NOMO-1 (cell line): ENCODE measurements at regions not wholly inside any gene's neighbourhood (a gene's known extent, or its start where the extent isn't known, plus 50 kb on each side); places are given as distances from the start of the nearest gene placed in this dataset.
"Not testable (repeated sequence)": the region's sequence is repeated elsewhere in the genome, so short reads cannot be mapped to it uniquely, and the experiment has no call there.

Experiments
- DNase-seq, 2 experiments: peaks; one replicate each; lab custom pipeline; 2025; ENCODE audit not compliant: unreplicated experiment in 2 of 2; lab: John Stamatoyannopoulos, UW

GRCh38 chr10:89942217-89942616 is 240.8 kb downstream of the KIF20B start:
- no peak for DNase-seq

- no peak for DNase-seq
Measured at GRCh38 chr10:89944138-89944537, 242.7 kb downstream of the KIF20B start.

- no peak for DNase-seq
Measured at GRCh38 chr10:89946106-89946505, 244.7 kb downstream of the KIF20B start.

- DNase-seq, result no peak
Measured at GRCh38 chr10:89949496-89949895, 248.1 kb downstream of the KIF20B start.

DNA sequence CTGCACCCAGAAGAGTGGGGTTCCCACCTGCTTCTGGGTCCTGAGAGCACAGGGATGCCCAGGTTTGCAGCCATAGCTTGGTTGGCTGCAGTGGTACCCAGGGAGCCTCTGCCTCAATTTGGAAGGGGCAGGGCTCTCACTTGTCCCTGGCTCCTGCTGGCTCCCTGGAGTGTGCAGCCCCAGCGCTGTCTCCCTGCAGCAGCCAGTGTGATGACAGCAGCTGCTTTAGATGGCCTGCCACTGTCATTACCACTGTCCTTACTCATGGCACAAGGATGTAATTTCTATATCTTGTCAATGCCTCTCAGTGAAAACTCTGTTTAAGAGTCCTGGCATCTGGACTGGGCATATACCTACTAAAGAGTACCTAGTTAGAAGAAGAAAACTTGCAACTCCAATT is 250.9 kb downstream of the KIF20B start:
- DNase-seq, result no peak

- DNase-seq, result no peak
Measured at GRCh38 chr10:89952751-89953150, 251.4 kb downstream of the KIF20B start.

GRCh38 chr10:89954061-89954460 is 252.7 kb downstream of the KIF20B start:
- no peak for DNase-seq

GRCh38 chr10:89954787-89955566 is 253.6 kb downstream of the KIF20B start:
- peak in 1 of 2 experiments; percentile 29 for DNase-seq

- DNase-seq, result no peak
Measured at GRCh38 chr10:89959433-89960110, 258.2 kb downstream of the KIF20B start.

- no peak for DNase-seq
Measured at GRCh38 chr10:89963451-89964102, 262.2 kb downstream of the KIF20B start.

- DNase-seq, result no peak
Measured at GRCh38 chr10:89966211-89966610, 264.8 kb downstream of the KIF20B start.

DNA sequence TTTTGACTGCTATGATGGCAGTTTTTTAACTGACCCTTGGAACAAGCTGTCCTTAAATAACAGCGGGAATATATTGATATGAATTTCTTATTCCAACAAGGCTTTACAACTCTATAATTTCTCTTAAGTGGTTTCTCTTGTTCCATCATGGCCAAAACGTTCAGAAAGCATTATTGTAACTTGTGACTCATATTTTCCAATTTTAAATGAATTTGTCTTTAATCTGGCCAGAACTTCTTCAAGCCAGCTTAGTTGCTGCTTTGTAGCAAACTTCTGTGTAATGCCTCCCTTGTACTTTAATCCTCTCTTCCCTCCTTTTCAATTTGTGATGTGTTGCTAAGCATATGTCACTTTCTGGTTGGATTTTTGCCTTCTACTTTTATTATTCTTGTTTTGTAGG is 271.9 kb downstream of the KIF20B start:
- DNase-seq, result peak in 1 of 2 experiments; percentile 30

DNA sequence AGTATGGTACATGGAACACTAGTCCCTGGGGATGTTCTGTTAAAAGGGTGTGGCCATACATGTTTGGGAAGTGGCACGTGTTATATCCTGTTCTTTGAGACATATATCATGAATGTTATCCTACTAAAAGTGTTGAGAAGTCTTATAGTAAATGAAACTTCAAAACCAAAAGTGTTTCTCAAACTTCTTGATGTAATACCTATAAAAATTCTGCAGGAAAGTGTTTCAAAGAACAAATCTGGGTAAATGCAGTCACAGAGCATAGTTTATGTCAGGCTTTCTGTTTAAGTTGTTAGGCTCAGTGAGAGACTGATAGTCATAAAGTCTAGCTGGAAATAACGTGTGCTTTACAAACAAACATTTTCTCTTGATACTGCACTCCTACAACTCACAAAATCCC is 273.7 kb downstream of the KIF20B start:
- no peak for DNase-seq

- DNase-seq, result peak; percentile 29 to 58
Measured at GRCh38 chr10:89975771-89976170, 274.4 kb downstream of the KIF20B start.

- peak in 1 of 2 experiments; percentile 25 for DNase-seq
Measured at GRCh38 chr10:89978081-89978480, 276.7 kb downstream of the KIF20B start.

- no peak for DNase-seq
Measured at GRCh38 chr10:89979726-89980125, 278.3 kb downstream of the KIF20B start.

- DNase-seq, result no peak
Measured at GRCh38 chr10:89980166-89980565, 278.8 kb downstream of the KIF20B start.

DNA sequence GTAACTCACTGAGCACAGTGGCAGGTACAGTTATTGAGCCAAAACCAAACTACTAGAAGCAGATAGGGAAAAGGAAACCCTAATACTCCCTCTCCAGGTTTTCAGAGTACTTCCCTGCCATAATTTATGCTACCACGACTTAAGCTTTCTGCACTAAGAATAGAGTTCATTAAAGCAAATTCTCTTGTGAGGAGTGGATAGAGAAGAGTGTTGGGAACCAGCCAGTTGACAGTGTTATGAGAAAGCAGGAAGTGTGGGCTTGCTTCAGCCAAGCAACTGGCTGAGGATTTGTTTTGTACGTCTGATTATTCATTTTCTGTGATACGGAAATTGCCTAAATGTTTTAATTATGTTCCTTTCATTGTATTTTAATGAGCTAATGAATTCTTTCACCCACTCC is 280.5 kb downstream of the KIF20B start:
- DNase-seq, result no peak

GRCh38 chr10:89985446-89985845 is 284.1 kb downstream of the KIF20B start:
- DNase-seq, result peak in 1 of 2 experiments; percentile 20

DNA sequence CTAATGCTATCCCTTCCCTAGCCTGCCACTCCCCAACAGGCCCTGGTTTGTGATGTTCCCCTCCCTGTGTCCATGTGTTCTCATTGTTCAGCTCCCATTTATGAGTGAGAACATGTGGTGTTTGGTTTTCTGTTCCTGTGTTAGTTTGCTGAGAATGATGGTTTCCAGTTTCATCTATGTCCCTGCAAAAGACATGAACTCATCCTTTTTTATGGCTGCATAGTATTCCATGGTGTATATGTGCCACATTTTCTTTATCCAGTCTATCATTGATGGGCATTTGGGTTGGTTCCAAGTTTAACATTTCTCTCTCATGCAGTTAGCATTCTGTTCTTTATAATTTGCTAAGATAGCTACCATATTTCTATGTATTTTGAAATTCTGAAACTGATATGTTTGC is 287.0 kb downstream of the KIF20B start:
- not testable (repeated sequence) for DNase-seq

DNA sequence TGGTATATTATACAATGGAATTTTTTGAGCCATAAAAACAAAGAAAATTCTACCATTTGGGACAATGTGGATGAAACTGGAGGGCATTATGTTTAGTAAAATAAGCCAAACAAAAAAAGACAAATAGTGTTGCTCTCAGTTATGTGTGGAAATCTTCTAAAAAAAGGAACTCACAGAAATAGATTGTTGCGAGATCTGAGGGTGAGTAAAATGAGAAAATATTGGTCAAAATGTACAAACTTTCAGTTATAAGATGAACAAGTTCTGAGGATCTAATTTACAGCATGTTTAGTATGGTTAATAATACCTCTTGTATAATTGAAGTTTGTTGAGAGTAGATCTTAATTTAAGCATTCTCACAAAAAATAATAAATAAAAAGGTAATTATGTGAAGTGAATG is 291.2 kb downstream of the KIF20B start:
- DNase-seq, result peak; percentile 31 to 69

GRCh38 chr10:90007226-90007625 is 305.8 kb downstream of the KIF20B start:
- no peak for DNase-seq
